ENCODE measurements at regions not wholly inside any gene's neighbourhood (a gene's known extent, or its start where the extent isn't known, plus 50 kb on each side); places are given as distances from the start of the nearest gene placed in this dataset.

GRCh38 chr7:46834921-46835320 is 747.0 kb downstream of the TNS3 start:
- no peak for DNase-seq (ENCODE audit: extremely low read depth in 1 of 2, low read depth in 1 of 2)

- no peak for DNase-seq (ENCODE audit: extremely low read depth in 1 of 2, low read depth in 1 of 2)
Observed at GRCh38 chr7:46833197-46833596, 748.7 kb downstream of the TNS3 start.

- no peak for DNase-seq (ENCODE audit: extremely low read depth in 1 of 2, low read depth in 1 of 2)
Observed at GRCh38 chr7:46832136-46832535, 749.8 kb downstream of the TNS3 start.

GRCh38 chr7:46819819-46820218 is 762.1 kb downstream of the TNS3 start:
- DNase-seq (ENCODE audit: extremely low read depth in 1 of 2, low read depth in 1 of 2), result no peak

GRCh38 chr7:46814516-46815250 is 767.2 kb downstream of the TNS3 start:
- no peak for DNase-seq (ENCODE audit: extremely low read depth in 1 of 2, low read depth in 1 of 2)

- no peak for DNase-seq (ENCODE audit: extremely low read depth in 1 of 2, low read depth in 1 of 2)
Observed at GRCh38 chr7:46812101-46812675, 769.7 kb downstream of the TNS3 start.

- DNase-seq (ENCODE audit: extremely low read depth in 1 of 2, low read depth in 1 of 2), result no peak
Observed at GRCh38 chr7:46811529-46811928, 770.4 kb downstream of the TNS3 start.

GRCh38 chr7:46810986-46811385 is 770.9 kb downstream of the TNS3 start:
- no peak for DNase-seq (ENCODE audit: extremely low read depth in 1 of 2, low read depth in 1 of 2)

GRCh38 chr7:46809886-46810285 is 772.0 kb downstream of the TNS3 start:
- no peak for DNase-seq (ENCODE audit: extremely low read depth in 1 of 2, low read depth in 1 of 2)

- no peak for DNase-seq (ENCODE audit: extremely low read depth in 1 of 2, low read depth in 1 of 2)
Observed at GRCh38 chr7:46806856-46807255, 775.1 kb downstream of the TNS3 start.

GRCh38 chr7:46802479-46802878 is 779.4 kb downstream of the TNS3 start:
- no peak for DNase-seq (ENCODE audit: extremely low read depth in 1 of 2, low read depth in 1 of 2)

- DNase-seq (ENCODE audit: extremely low read depth in 1 of 2, low read depth in 1 of 2), result no peak
Observed at GRCh38 chr7:46791188-46791587, 790.7 kb downstream of the TNS3 start.

- DNase-seq (ENCODE audit: extremely low read depth in 1 of 2, low read depth in 1 of 2), result no peak
Observed at GRCh38 chr7:46786995-46787394, 794.9 kb downstream of the TNS3 start.

- DNase-seq (ENCODE audit: extremely low read depth in 1 of 2, low read depth in 1 of 2), result no peak
Observed at GRCh38 chr7:46786221-46786954, 795.5 kb downstream of the TNS3 start.

GRCh38 chr7:46784732-46785131 is 797.2 kb downstream of the TNS3 start:
- no peak for DNase-seq (ENCODE audit: extremely low read depth in 1 of 2, low read depth in 1 of 2)

GRCh38 chr7:46781901-46782439 is 799.9 kb downstream of the TNS3 start:
- DNase-seq (ENCODE audit: extremely low read depth in 1 of 2, low read depth in 1 of 2), result no peak

- DNase-seq (ENCODE audit: extremely low read depth in 1 of 2, low read depth in 1 of 2), result no peak
Observed at GRCh38 chr7:46776790-46777189, 805.1 kb downstream of the TNS3 start.

GRCh38 chr7:46775776-46776175 is 806.1 kb downstream of the TNS3 start:
- no peak for DNase-seq (ENCODE audit: extremely low read depth in 1 of 2, low read depth in 1 of 2)

GRCh38 chr7:46775020-46775419 is 806.9 kb downstream of the TNS3 start:
- no peak for DNase-seq (ENCODE audit: extremely low read depth in 1 of 2, low read depth in 1 of 2)

- DNase-seq (ENCODE audit: extremely low read depth in 1 of 2, low read depth in 1 of 2), result no peak
Observed at GRCh38 chr7:46774515-46774914, 807.4 kb downstream of the TNS3 start.

- DNase-seq (ENCODE audit: extremely low read depth in 1 of 2, low read depth in 1 of 2), result no peak
Observed at GRCh38 chr7:46772776-46773175, 809.1 kb downstream of the TNS3 start.

- no peak for DNase-seq (ENCODE audit: extremely low read depth in 1 of 2, low read depth in 1 of 2)
Observed at GRCh38 chr7:46767071-46767470, 814.8 kb downstream of the TNS3 start.
